WTC11 (cell line): ENCODE measurements at regions not wholly inside any gene's neighbourhood (a gene's known extent, or its start where the extent isn't known, plus 50 kb on each side); places are given as distances from the start of the nearest gene placed in this dataset.

Experiments
- ATAC-seq: fragments of 200-7000 bp; cut with Tn5 transposase; 2 replicates; pipeline ENCODE4 v1.10.0; 2021; ENCODE audit warnings: mild to moderate bottlenecking, moderate library complexity
- CTCF ChIA-PET: fragments of 300-600 bp; sonication (Branson Sonifier 250); formaldehyde crosslinking; loops from one replicate; lab custom pipeline; 2021; ENCODE audit warnings: antibody characterized with exemption; lab: Charles Lee
- POLR2A ChIA-PET: fragments of 350-600 bp; sonication (Branson Sonifier 250); formaldehyde crosslinking; loops from one replicate; lab custom pipeline; 2021; ENCODE audit warnings: antibody characterized with exemption; lab: Charles Lee
- DNase-seq: peaks from one replicate; pipeline ENCODE4 v3.0.0; 2021; ENCODE audit warnings: low spot score
- H3K27ac Mint-ChIP-seq: 2 replicates; pipeline ENCODE4 v1.8.0; 2021; ENCODE audit warnings: mixed read lengths
- H3K27me3 Mint-ChIP-seq: 2 replicates; pipeline ENCODE4 v1.8.0; 2021; ENCODE audit warnings: low read depth, mild to moderate bottlenecking, moderate library complexity, mixed read lengths
- H3K36me3 Mint-ChIP-seq: 2 replicates; pipeline ENCODE4 v1.8.0; 2021; ENCODE audit warnings: mixed read lengths
- H3K4me1 Mint-ChIP-seq: 2 replicates; pipeline ENCODE4 v1.8.0; 2022; ENCODE audit warnings: mixed read lengths
- H3K4me3 Mint-ChIP-seq: 2 replicates; pipeline ENCODE4 v1.8.0; 2021; ENCODE audit warnings: mild to moderate bottlenecking, moderate library complexity, mixed read lengths
- H3K9me3 Mint-ChIP-seq: 2 replicates; pipeline ENCODE4 v1.8.0; 2021; ENCODE audit warnings: mixed read lengths
- AFF4 ChIP-seq: sonication (generic); formaldehyde crosslinking; IDR thresholded peaks from 2 replicates; pipeline ENCODE4 v1.8.1; 2023; ENCODE audit warnings: mild to moderate bottlenecking, missing genetic modification reagents, borderline replicate concordance
- CREB1 ChIP-seq: sonication (generic); formaldehyde crosslinking; IDR thresholded peaks from 2 replicates; pipeline ENCODE4 v1.8.0; 2023; ENCODE audit warnings: mild to moderate bottlenecking, missing genetic modification reagents
- ELF4 ChIP-seq: sonication (generic); formaldehyde crosslinking; IDR thresholded peaks from 2 replicates; pipeline ENCODE4 v1.8.1; 2022; ENCODE audit warnings: low read depth, mild to moderate bottlenecking, moderate library complexity, missing genetic modification reagents
- FOXP1 ChIP-seq: sonication (generic); formaldehyde crosslinking; IDR thresholded peaks from 2 replicates; pipeline ENCODE4 v1.8.0; 2022; ENCODE audit warnings: missing genetic modification reagents, mild to moderate bottlenecking, moderate library complexity, borderline replicate concordance
- GABPB1 ChIP-seq: sonication (generic); formaldehyde crosslinking; IDR thresholded peaks from 2 replicates; pipeline ENCODE4 v1.8.1; 2023; ENCODE audit warnings: mild to moderate bottlenecking, missing genetic modification reagents
- HMGXB4 ChIP-seq: sonication (generic); formaldehyde crosslinking; IDR thresholded peaks from 2 replicates; pipeline ENCODE4 v1.8.1; 2023; ENCODE audit warnings: mild to moderate bottlenecking, moderate library complexity, missing genetic modification reagents
- IRF1 ChIP-seq: sonication (generic); formaldehyde crosslinking; IDR thresholded peaks from 2 replicates; pipeline ENCODE4 v1.8.0; 2023; ENCODE audit warnings: missing genetic modification reagents
- MAX ChIP-seq: sonication (generic); formaldehyde crosslinking; IDR thresholded peaks from 2 replicates; pipeline ENCODE4 v1.8.0; 2022; ENCODE audit warnings: mild to moderate bottlenecking, missing genetic modification reagents
- MXD4 ChIP-seq: fragments of 250-450 bp; sonication (Bioruptor Pico); IDR thresholded peaks from 2 replicates; pipeline ENCODE4 v1.8.0; 2021; ENCODE audit warnings: mild to moderate bottlenecking, moderate library complexity, borderline replicate concordance
- NFE2L1 ChIP-seq: sonication (generic); formaldehyde crosslinking; IDR thresholded peaks from 2 replicates; pipeline ENCODE4 v1.8.1; 2023; ENCODE audit warnings: missing genetic modification reagents
- SP1 ChIP-seq: sonication (generic); formaldehyde crosslinking; conservative IDR thresholded peaks from 2 replicates; pipeline ENCODE4 v1.8.1; 2022; ENCODE audit warnings: missing genetic modification reagents
- USF1 ChIP-seq: sonication (generic); formaldehyde crosslinking; IDR thresholded peaks from 2 replicates; pipeline ENCODE4 v1.8.0; 2022; ENCODE audit warnings: mild to moderate bottlenecking, missing genetic modification reagents
- ZBTB43 ChIP-seq: sonication (generic); formaldehyde crosslinking; IDR thresholded peaks from 2 replicates; pipeline ENCODE4 v1.8.1; 2023; ENCODE audit warnings: mild to moderate bottlenecking, missing genetic modification reagents
- ZNF121 ChIP-seq: sonication (generic); formaldehyde crosslinking; IDR thresholded peaks from 2 replicates; pipeline ENCODE4 v1.8.0; 2023; ENCODE audit warnings: missing genetic modification reagents
- ZNF263 ChIP-seq: sonication (generic); formaldehyde crosslinking; IDR thresholded peaks from 2 replicates; pipeline ENCODE4 v1.8.1; 2022; ENCODE audit warnings: low read depth, mild to moderate bottlenecking, moderate library complexity, missing genetic modification reagents
- ZNF281 ChIP-seq: sonication (generic); formaldehyde crosslinking; IDR thresholded peaks from 2 replicates; pipeline ENCODE4 v1.8.0; 2023; ENCODE audit warnings: mild to moderate bottlenecking, missing genetic modification reagents
- ZSCAN18 ChIP-seq: fragments of 250-450 bp; sonication (Bioruptor Pico); IDR thresholded peaks from 2 replicates; pipeline ENCODE4 v2.1.2; 2022; ENCODE audit warnings: mild to moderate bottlenecking, moderate library complexity

GRCh38 chr14:61174441-61174891, 106.7 kb downstream of the TMEM30B start (continued):
- no peak for TF ChIP-seq IRF1 (CRISPR knock-in tag)

GRCh38 chr14:61171727-61172126, 109.4 kb downstream of the TMEM30B start:
- H3K27ac Mint-ChIP-seq = no peak overlapping the region
- CTCF ChIA-PET = no interaction called here
- no peak overlapping the region for H3K4me3 Mint-ChIP-seq
- POLR2A ChIA-PET = interaction anchor here (0.7 kb wide), 1 partner anchor 17 kb away, joined by 3 read pairs; no protein-coding TSS in a partner anchor
- peaks cover 3% of the 10 kb centered on the region; the same call in 1 of the 2 replicates for H3K27me3 Mint-ChIP-seq
- ATAC-seq (no peak), DNase-seq (no peak)
- peaks cover 19% of the 10 kb centered on the region for H3K36me3 Mint-ChIP-seq
- peaks cover 25% of the 10 kb centered on the region for H3K9me3 Mint-ChIP-seq
- peaks cover 31% of the 10 kb centered on the region for H3K4me1 Mint-ChIP-seq
- TF ChIP-seq HMGXB4 (CRISPR knock-in tag) = no peak
- no peak for TF ChIP-seq ZNF263
- TF ChIP-seq NFE2L1 (CRISPR knock-in tag) = no peak
- no peak for TF ChIP-seq ZNF121 (CRISPR knock-in tag)
- TF ChIP-seq MAX (CRISPR knock-in tag) = no peak
- TF ChIP-seq MXD4 (CRISPR knock-in tag) = no peak
- no peak for TF ChIP-seq GABPB1
- TF ChIP-seq ZNF281 (CRISPR knock-in tag) = no peak
- no peak for TF ChIP-seq FOXP1 (CRISPR knock-in tag)

- TF ChIP-seq USF1 (CRISPR knock-in tag) = no peak
- peaks cover 14% of the 10 kb centered on the region for H3K36me3 Mint-ChIP-seq
- H3K27me3 Mint-ChIP-seq = peaks cover 3% of the 10 kb centered on the region; the same call in 1 of the 2 replicates
- ChIA-PET POLR2A (no interaction called here), CTCF (no interaction called here)
- 0 out of 2 replicates have a peak, but pooled peaks cover 2% of the 10 kb centered on the region for H3K4me1 Mint-ChIP-seq
- DNase-seq (no peak), ATAC-seq (no peak)
- H3K9me3 Mint-ChIP-seq = peaks cover 27% of the 10 kb centered on the region
- no peak overlapping the region for H3K4me3 Mint-ChIP-seq
- H3K27ac Mint-ChIP-seq = no peak overlapping the region
Observed at GRCh38 chr14:61168141-61168540, 113.0 kb downstream of the TMEM30B start.

GRCh38 chr14:61167642-61168041, 113.5 kb downstream of the TMEM30B start:
- peaks cover 22% of the 10 kb centered on the region for H3K9me3 Mint-ChIP-seq
- no peak overlapping the region for H3K4me3 Mint-ChIP-seq
- POLR2A ChIA-PET = no interaction called here
- CTCF ChIA-PET = no interaction called here
- H3K36me3 Mint-ChIP-seq = peaks cover 9% of the 10 kb centered on the region
- ATAC-seq (no peak), DNase-seq (no peak)
- H3K4me1 Mint-ChIP-seq = 0 out of 2 replicates have a peak, but pooled peaks cover 2% of the 10 kb centered on the region
- H3K27ac Mint-ChIP-seq = no peak overlapping the region
- peaks cover 3% of the 10 kb centered on the region; the same call in 1 of the 2 replicates for H3K27me3 Mint-ChIP-seq
- TF ChIP-seq CREB1 (CRISPR knock-in tag) = no peak
- no peak for TF ChIP-seq AFF4 (CRISPR knock-in tag)
- TF ChIP-seq GABPB1 = no peak
- no peak for TF ChIP-seq SP1 (CRISPR knock-in tag)
- no peak for TF ChIP-seq ZBTB43 (CRISPR knock-in tag)
- TF ChIP-seq ELF4 (CRISPR knock-in tag) = no peak
- no peak for TF ChIP-seq ZSCAN18 (CRISPR knock-in tag)
